Colonic mucosa (tissue), 4 donors: ENCODE measurements at regions not wholly inside any gene's neighbourhood (a gene's known extent, or its start where the extent isn't known, plus 50 kb on each side); places are given as distances from the start of the nearest gene placed in this dataset.

Source experiments
- DNase-seq: peaks from one replicate; pipeline ENCODE4 v3.0.0-alpha.2; 2020
- H3K27ac ChIP-seq: fragments of 200-600 bp; one replicate; pipeline ENCODE4 v1.8.0; 2021
- H3K27me3 ChIP-seq: fragments of 200-600 bp; one replicate; pipeline ENCODE4 v1.8.0; 2021
- H3K36me3 ChIP-seq: fragments of 200-600 bp; one replicate; pipeline ENCODE4 v1.8.0; 2021
- H3K4me1 ChIP-seq: fragments of 200-600 bp; one replicate; pipeline ENCODE4 v1.8.0; 2021; ENCODE audit warnings: mild to moderate bottlenecking
- H3K4me3 ChIP-seq: fragments of 200-600 bp; one replicate; pipeline ENCODE4 v1.8.0; 2021
- H3K9ac ChIP-seq, 2 donors: one replicate each; pipeline ENCODE4 v1.7.0; 2013; ENCODE audit warnings: control low read depth in 2 of 2, low read depth in 2 of 2, low read length in 2 of 2
- H3K9me3 ChIP-seq: fragments of 200-600 bp; one replicate; pipeline ENCODE4 v1.8.0; 2021
- intact Hi-C: fragments of 100-400 bp; cut with DNase I; formaldehyde crosslinking; loops from one replicate; pipeline ENCODE4 v1.14.1; 2022
- TF ChIP-seq, protein P1 (sequence below): fragments of 200-600 bp; IDR thresholded peaks from one replicate; pipeline ENCODE4 v1.8.0; 2022; ENCODE audit warnings: antibody characterized with exemption, mild to moderate bottlenecking
- donor health status: healthy.
- donor health status: DM: no; HTN: no; CAD: no.
- donor health status: DM: no; HTN: no; CAD: no.

DNA sequence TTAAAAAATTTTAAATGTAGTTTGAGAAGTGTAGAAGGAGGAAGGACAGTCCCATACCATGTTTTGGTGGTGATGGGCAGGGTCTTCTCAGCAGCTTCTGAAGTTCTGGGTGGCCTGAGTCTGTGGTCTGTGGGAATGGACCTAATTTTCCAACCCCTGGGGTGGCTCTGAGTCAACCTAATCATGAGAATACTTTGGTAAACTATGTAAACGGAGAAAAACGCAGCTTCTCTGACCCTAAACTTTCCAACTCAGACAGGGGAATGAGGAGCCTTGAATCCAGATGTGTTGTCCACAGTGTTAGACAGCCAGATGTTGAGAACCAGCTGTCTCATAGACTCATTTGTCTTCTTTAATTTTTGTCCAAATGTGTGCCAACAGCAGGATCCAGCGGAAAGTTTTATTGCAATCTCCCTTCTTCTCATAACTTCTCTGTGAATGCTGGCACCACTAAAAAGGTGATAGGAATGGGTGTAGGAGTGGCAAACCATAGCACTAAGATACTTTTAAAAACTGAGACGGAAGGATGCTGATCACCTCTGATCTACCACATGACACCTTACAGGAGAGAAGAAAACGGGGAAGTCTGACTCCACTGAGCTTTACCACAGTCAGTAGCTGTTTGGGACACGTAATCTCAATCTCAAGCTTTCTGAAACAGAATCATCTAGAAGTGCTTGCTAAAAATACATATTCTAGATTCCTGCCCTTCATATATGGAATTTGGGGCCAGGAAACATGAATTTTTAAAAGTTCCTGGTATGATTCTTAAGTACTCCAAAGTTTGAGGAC, 90.5 kb upstream of the PHYHIPL start:
- intact Hi-C loops: no loop called here

DNA sequence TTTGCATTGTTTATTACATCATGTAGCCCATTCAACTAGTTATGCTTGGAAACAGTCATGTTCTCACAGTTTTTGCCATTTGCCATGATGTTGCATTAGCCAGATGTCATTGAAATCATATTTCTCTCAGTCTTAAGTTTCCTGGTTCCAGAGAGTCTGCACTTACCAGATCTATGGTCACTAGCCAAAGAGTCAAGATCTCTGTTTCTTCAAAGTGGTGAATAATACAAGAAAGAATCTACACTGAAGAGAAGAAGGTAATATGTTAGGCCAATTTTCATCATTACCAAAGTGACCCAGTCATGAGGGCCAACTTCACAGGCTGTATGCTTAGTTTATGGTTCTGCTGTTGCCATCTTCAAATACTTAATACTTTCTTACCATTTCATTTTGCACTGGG, 89.0 kb upstream of the PHYHIPL start:
- DNase-seq: no peak
- no peaks in the 10 kb centered on the region for H3K27me3 ChIP-seq
- no peak overlapping the region for H3K4me3 ChIP-seq
- H3K36me3 ChIP-seq: no peaks in the 10 kb centered on the region
- H3K9ac ChIP-seq: no peak overlapping the region
- no peaks in the 10 kb centered on the region for H3K9me3 ChIP-seq
- TF ChIP-seq, protein P1, sequence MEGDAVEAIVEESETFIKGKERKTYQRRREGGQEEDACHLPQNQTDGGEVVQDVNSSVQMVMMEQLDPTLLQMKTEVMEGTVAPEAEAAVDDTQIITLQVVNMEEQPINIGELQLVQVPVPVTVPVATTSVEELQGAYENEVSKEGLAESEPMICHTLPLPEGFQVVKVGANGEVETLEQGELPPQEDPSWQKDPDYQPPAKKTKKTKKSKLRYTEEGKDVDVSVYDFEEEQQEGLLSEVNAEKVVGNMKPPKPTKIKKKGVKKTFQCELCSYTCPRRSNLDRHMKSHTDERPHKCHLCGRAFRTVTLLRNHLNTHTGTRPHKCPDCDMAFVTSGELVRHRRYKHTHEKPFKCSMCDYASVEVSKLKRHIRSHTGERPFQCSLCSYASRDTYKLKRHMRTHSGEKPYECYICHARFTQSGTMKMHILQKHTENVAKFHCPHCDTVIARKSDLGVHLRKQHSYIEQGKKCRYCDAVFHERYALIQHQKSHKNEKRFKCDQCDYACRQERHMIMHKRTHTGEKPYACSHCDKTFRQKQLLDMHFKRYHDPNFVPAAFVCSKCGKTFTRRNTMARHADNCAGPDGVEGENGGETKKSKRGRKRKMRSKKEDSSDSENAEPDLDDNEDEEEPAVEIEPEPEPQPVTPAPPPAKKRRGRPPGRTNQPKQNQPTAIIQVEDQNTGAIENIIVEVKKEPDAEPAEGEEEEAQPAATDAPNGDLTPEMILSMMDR: no peak
- intact Hi-C loops: no loop called here
- H3K4me1 ChIP-seq: no peaks in the 10 kb centered on the region
- no peak overlapping the region for H3K27ac ChIP-seq

More for the DNA sequence above, 90.5 kb upstream of the PHYHIPL start:
- no peak overlapping the region for H3K27ac ChIP-seq
- H3K27me3 ChIP-seq: no peaks in the 10 kb centered on the region
- no peak for DNase-seq
- H3K9ac ChIP-seq: no peak overlapping the region
- H3K36me3 ChIP-seq: no peaks in the 10 kb centered on the region
- H3K9me3 ChIP-seq: no peaks in the 10 kb centered on the region
- no peaks in the 10 kb centered on the region for H3K4me1 ChIP-seq
- TF ChIP-seq, protein P1: no peak
- H3K4me3 ChIP-seq: no peak overlapping the region

DNA sequence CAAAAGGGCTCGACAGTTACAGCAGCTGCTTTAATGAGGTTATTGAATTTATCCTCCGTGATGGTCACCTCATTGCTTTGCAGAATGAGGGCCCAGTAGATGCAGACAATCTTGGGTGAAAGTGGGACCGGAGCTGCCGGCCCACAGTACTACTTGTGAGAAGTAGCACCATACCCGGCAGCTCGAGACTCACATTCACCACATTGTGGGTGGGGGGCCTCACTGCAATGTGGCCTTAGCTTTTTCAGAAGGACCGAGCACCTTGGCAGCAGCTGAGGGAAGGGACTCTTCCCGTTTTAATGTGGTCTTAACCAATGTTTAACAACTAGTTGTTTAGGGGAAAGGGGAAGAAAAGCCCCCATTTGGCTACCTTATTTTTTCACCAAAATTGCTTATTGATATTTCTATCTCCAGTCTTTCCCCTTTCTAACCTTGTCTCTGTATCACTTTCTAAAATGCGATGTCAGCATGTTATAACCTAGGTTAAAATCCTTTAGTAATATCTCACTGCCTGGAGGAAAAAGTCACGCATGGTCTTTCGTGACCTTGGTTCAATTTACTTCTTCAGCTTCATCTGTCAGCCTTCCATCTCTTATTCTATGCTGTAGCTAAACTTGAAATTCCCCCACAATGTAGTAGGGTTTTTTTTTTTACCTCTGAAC, 87.4 kb upstream of the PHYHIPL start:
- Histone ChIP-seq H3K27ac (no peak overlapping the region), H3K9ac (no peak overlapping the region), H3K4me1 (no peaks in the 10 kb centered on the region), H3K27me3 (no peaks in the 10 kb centered on the region), H3K4me3 (no peak overlapping the region), H3K9me3 (no peaks in the 10 kb centered on the region), H3K36me3 (no peaks in the 10 kb centered on the region)
- DNase-seq: no peak
- TF ChIP-seq, protein P1: no peak
- intact Hi-C loops: no loop called here

DNA sequence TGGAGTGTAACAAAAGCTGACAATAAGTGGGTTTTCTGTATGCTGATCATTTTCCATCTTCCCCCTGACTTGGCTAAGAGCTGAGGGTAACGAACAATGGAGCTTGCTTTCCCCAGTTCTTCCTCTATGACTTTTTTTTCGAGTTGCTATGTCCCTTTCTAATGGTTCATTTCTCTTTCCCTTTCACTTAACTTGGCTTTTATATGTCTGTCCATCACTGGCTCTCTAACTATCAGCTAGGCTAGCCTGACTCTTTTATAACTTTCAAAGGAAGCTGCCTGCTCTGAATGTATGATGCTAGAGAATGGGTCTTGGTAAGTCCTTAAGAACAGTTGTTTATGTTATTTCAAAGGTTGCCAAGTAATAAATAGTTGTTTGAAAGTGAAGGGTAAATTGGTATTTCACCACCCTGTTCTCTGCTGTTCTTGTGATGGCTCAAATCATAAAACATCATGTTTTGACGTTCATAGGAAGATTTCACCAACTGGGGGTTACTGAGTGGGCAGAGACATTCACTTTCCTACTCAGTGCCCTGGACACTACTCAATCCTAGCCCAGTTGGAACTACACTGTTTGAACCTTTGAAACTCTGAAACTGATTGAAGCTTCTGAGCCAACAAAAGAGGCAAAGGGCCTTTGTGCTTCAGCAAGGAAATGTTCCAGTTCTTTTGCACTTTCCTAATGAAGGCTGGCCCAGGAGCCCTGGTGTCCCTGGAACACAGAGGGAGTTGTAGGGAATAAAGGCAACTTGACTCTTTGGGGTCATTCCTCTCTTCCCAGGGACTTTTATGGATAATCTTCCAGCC, 85.4 kb upstream of the PHYHIPL start:
- intact Hi-C loops: no loop called here
- TF ChIP-seq, protein P1: no peak
- DNase-seq: no peak
- Histone ChIP-seq H3K36me3 (no peaks in the 10 kb centered on the region), H3K27me3 (no peaks in the 10 kb centered on the region), H3K9me3 (no peaks in the 10 kb centered on the region), H3K9ac (no peak overlapping the region), H3K4me3 (no peak overlapping the region), H3K27ac (no peak overlapping the region), H3K4me1 (no peaks in the 10 kb centered on the region)

DNA sequence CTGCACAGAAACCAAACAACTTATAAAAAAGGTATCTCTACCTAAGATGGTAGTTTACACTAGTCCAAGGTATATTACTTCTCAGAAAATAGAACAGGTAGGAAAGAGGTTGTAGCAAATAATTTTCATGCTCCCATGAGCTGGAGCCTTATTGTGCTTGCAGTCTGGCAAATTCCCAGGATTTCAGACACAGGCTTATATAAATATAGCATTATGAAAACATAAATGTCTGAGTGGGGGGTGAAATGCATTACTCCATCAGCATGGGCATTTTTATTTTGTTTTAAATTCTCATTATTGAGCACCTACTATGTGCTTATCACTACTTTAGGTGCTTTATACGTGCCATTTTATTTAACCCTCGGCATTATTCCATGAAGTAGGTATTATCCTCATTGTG, 83.0 kb upstream of the PHYHIPL start:
- intact Hi-C loops: no loop called here
- Histone ChIP-seq H3K9ac (no peak overlapping the region), H3K27ac (no peak overlapping the region), H3K4me3 (no peak overlapping the region), H3K27me3 (no peaks in the 10 kb centered on the region), H3K4me1 (no peaks in the 10 kb centered on the region), H3K9me3 (no peaks in the 10 kb centered on the region), H3K36me3 (no peaks in the 10 kb centered on the region)
- DNase-seq: no peak
- TF ChIP-seq, protein P1: no peak
